HG03060 (cell line): ENCODE measurements at regions not wholly inside any gene's neighbourhood (a gene's known extent, or its start where the extent isn't known, plus 50 kb on each side); places are given as distances from the start of the nearest gene placed in this dataset.

ENCODE experiments used
- ATAC-seq: cut with Tn5 transposase; IDR thresholded peaks from one replicate; pipeline ENCODE4 v1.9.1; 2021; ENCODE audit warnings: low read depth, moderate number of reproducible peaks; ENCODE audit not compliant: unreplicated experiment

- no peak for ATAC-seq
Observed at GRCh38 chr14:66380143-66380542, 106.0 kb upstream of the CCDC196 start.

GRCh38 chr14:66381755-66382154 lies 104.4 kb upstream of the CCDC196 start:
- no peak for ATAC-seq

GRCh38 chr14:66383257-66383656 lies 102.9 kb upstream of the CCDC196 start:
- ATAC-seq: no peak

GRCh38 chr14:66383771-66384170 lies 102.4 kb upstream of the CCDC196 start:
- no peak for ATAC-seq

- no peak for ATAC-seq
Observed at GRCh38 chr14:66388516-66388915, 97.7 kb upstream of the CCDC196 start.

GRCh38 chr14:66389481-66389880 lies 96.7 kb upstream of the CCDC196 start:
- ATAC-seq: no peak

GRCh38 chr14:66395300-66395699 lies 90.9 kb upstream of the CCDC196 start:
- ATAC-seq: no peak

GRCh38 chr14:66396164-66396563 lies 90.0 kb upstream of the CCDC196 start:
- ATAC-seq: no peak

GRCh38 chr14:66398437-66398836 lies 87.7 kb upstream of the CCDC196 start:
- ATAC-seq: no peak

- no peak for ATAC-seq
Observed at GRCh38 chr14:66401449-66402095, 84.6 kb upstream of the CCDC196 start.

- no peak for ATAC-seq
Observed at GRCh38 chr14:66403183-66403582, 83.0 kb upstream of the CCDC196 start.

- ATAC-seq: no peak
Observed at GRCh38 chr14:66404051-66404545, 82.1 kb upstream of the CCDC196 start.

GRCh38 chr14:66405158-66405557 lies 81.0 kb upstream of the CCDC196 start:
- ATAC-seq: no peak

- no peak for ATAC-seq
Observed at GRCh38 chr14:66413901-66414300, 72.3 kb upstream of the CCDC196 start.

GRCh38 chr14:66414511-66414910 lies 71.7 kb upstream of the CCDC196 start:
- ATAC-seq: no peak

GRCh38 chr14:66420251-66421006 lies 65.7 kb upstream of the CCDC196 start:
- ATAC-seq: no peak

GRCh38 chr14:66421990-66422946 lies 63.9 kb upstream of the CCDC196 start:
- ATAC-seq: no peak

- no peak for ATAC-seq
Observed at GRCh38 chr14:66425402-66425801, 60.8 kb upstream of the CCDC196 start.

GRCh38 chr14:66426451-66426850 lies 59.7 kb upstream of the CCDC196 start:
- ATAC-seq: no peak

GRCh38 chr14:66432334-66432733 lies 53.8 kb upstream of the CCDC196 start:
- ATAC-seq: no peak

- ATAC-seq: no peak
Observed at GRCh38 chr14:66434464-66434863, 51.7 kb upstream of the CCDC196 start.
